ENCODE measurements at regions not wholly inside any gene's neighbourhood (a gene's known extent, or its start where the extent isn't known, plus 50 kb on each side); places are given as distances from the start of the nearest gene placed in this dataset.

DNA sequence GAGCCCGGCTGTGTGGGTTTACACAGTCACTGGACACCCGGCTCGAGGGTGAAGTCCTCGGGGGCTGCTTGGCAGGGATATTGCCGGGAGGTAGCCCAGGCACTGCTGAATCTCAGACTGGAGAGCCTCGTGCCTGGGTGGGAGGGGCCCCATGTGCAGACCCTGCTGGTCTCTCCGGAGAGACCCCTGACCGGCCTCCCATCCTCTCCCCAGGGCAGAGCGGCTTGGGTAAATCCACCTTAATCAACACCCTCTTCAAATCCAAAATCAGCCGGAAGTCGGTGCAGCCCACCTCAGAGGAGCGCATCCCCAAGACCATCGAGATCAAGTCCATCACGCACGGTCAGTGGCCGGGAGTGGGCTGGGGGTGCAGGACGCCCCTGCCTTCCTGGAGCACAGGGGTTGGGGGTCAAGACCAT, 346.5 kb downstream of the SEC14L1 start:
- Histone ChIP-seq H3K18ac (ENCODE audit: low read length) (no peak overlapping the region), H2BK5ac (ENCODE audit: low read length) (no peak overlapping the region), H2BK120ac (ENCODE audit: low read depth, low read length) (no peak overlapping the region), H2BK15ac (replicated peaks; ENCODE audit: low read depth) (no peak overlapping the region), H3K23ac (ENCODE audit: low read length) (no peak overlapping the region), H3K9ac (ENCODE audit: low read length) (no peak overlapping the region), H3K27me3 (ENCODE audit: insufficient read depth, low read length, poor library complexity) (no peaks in the 10 kb centered on the region), H3K36me3 (ENCODE audit: control insufficient read depth, insufficient read depth, low read length) (peaks cover 14% of the 10 kb centered on the region), H4K5ac (ENCODE audit: low read length) (no peak overlapping the region), H3K4me3 (ENCODE audit: low read length) (no peak overlapping the region), H3K4me2 (ENCODE audit: low read length) (no peak overlapping the region), H3K56ac (ENCODE audit: low read length) (no peak overlapping the region), H4K8ac (ENCODE audit: low read depth, low read length) (no peak overlapping the region), H3K79me2 (ENCODE audit: control insufficient read depth, insufficient read depth, low read length) (peaks cover 29% of the 10 kb centered on the region), H3K4ac (ENCODE audit: low read depth, low read length) (no peak overlapping the region), H3K4me1 (ENCODE audit: control insufficient read depth, low read depth, low read length) (no peaks in the 10 kb centered on the region), H2AK5ac (ENCODE audit: low read length) (no peak overlapping the region), H3K79me1 (ENCODE audit: low read length) (peaks cover 18% of the 10 kb centered on the region), H3K27ac (ENCODE audit: low read depth, low read length) (no peak overlapping the region)
- DNase-seq: no peak
- no CpG with 5 or more reads among the region's 17 CpGs for WGBS (ENCODE audit: extremely low coverage, insufficient coverage, low lambda C conversion rate)

GRCh38 chr17:77487677-77488530, 347.1 kb downstream of the SEC14L1 start:
- Histone ChIP-seq H3K36me3 (ENCODE audit: control insufficient read depth, insufficient read depth, low read length) (peaks cover 10% of the 10 kb centered on the region), H3K18ac (ENCODE audit: low read length) (no peak overlapping the region), H4K5ac (ENCODE audit: low read length) (no peak overlapping the region), H2BK5ac (ENCODE audit: low read length) (no peak overlapping the region), H3K4me1 (ENCODE audit: control insufficient read depth, low read depth, low read length) (no peaks in the 10 kb centered on the region), H2AK5ac (ENCODE audit: low read length) (no peak overlapping the region), H2BK120ac (ENCODE audit: low read depth, low read length) (no peak overlapping the region), H3K27me3 (ENCODE audit: insufficient read depth, low read length, poor library complexity) (no peaks in the 10 kb centered on the region), H3K4ac (ENCODE audit: low read depth, low read length) (no peak overlapping the region), H4K8ac (ENCODE audit: low read depth, low read length) (no peak overlapping the region), H3K23ac (ENCODE audit: low read length) (no peak overlapping the region), H3K56ac (ENCODE audit: low read length) (no peak overlapping the region), H3K79me1 (ENCODE audit: low read length) (peaks cover 17% of the 10 kb centered on the region), H3K27ac (ENCODE audit: low read depth, low read length) (no peak overlapping the region), H3K9ac (ENCODE audit: low read length) (no peak overlapping the region), H2BK15ac (replicated peaks; ENCODE audit: low read depth) (no peak overlapping the region), H3K79me2 (ENCODE audit: control insufficient read depth, insufficient read depth, low read length) (peaks cover 27% of the 10 kb centered on the region), H3K4me2 (ENCODE audit: low read length) (no peak overlapping the region), H3K4me3 (ENCODE audit: low read length) (no peak overlapping the region)
- WGBS (ENCODE audit: extremely low coverage, insufficient coverage, low lambda C conversion rate): no CpG with 5 or more reads among the region's 28 CpGs
- no peak for DNase-seq

- WGBS (ENCODE audit: extremely low coverage, insufficient coverage, low lambda C conversion rate): no CpG with 5 or more reads among the region's 25 CpGs
- Histone ChIP-seq H3K36me3 (ENCODE audit: control insufficient read depth, insufficient read depth, low read length) (peaks cover 8% of the 10 kb centered on the region), H2AK5ac (ENCODE audit: low read length) (no peak overlapping the region)
Observed at GRCh38 chr17:77488531-77489238, 347.9 kb downstream of the SEC14L1 start.

GRCh38 chr17:77489239-77489892, 348.6 kb downstream of the SEC14L1 start:
- Histone ChIP-seq H3K27me3 (ENCODE audit: insufficient read depth, low read length, poor library complexity) (no peaks in the 10 kb centered on the region), H2BK5ac (ENCODE audit: low read length) (no peak overlapping the region), H3K79me2 (ENCODE audit: control insufficient read depth, insufficient read depth, low read length) (peaks cover 13% of the 10 kb centered on the region), H2BK120ac (ENCODE audit: low read depth, low read length) (no peak overlapping the region), H3K56ac (ENCODE audit: low read length) (no peak overlapping the region), H3K18ac (ENCODE audit: low read length) (no peak overlapping the region), H3K36me3 (ENCODE audit: control insufficient read depth, insufficient read depth, low read length) (peaks cover 8% of the 10 kb centered on the region), H3K4me2 (ENCODE audit: low read length) (no peak overlapping the region), H3K4me3 (ENCODE audit: low read length) (no peak overlapping the region), H3K4me1 (ENCODE audit: control insufficient read depth, low read depth, low read length) (no peaks in the 10 kb centered on the region), H4K5ac (ENCODE audit: low read length) (no peak overlapping the region), H3K9ac (ENCODE audit: low read length) (no peak overlapping the region), H2AK5ac (ENCODE audit: low read length) (no peak overlapping the region), H2BK15ac (replicated peaks; ENCODE audit: low read depth) (no peak overlapping the region), H3K27ac (ENCODE audit: low read depth, low read length) (no peak overlapping the region), H4K8ac (ENCODE audit: low read depth, low read length) (no peak overlapping the region), H3K23ac (ENCODE audit: low read length) (no peak overlapping the region), H3K79me1 (ENCODE audit: low read length) (peaks cover 10% of the 10 kb centered on the region), H3K4ac (ENCODE audit: low read depth, low read length) (no peak overlapping the region)
- DNase-seq: no peak
- no CpG with 5 or more reads among the region's 19 CpGs for WGBS (ENCODE audit: extremely low coverage, insufficient coverage, low lambda C conversion rate)

More at GRCh38 chr17:77488531-77489238, 347.9 kb downstream of the SEC14L1 start:
- no peak overlapping the region for H4K8ac ChIP-seq (ENCODE audit: low read depth, low read length)
- no peak overlapping the region for H3K27ac ChIP-seq (ENCODE audit: low read depth, low read length)
- H2BK120ac ChIP-seq (ENCODE audit: low read depth, low read length): no peak overlapping the region
- H2BK5ac ChIP-seq (ENCODE audit: low read length): no peak overlapping the region
- H3K79me2 ChIP-seq (ENCODE audit: control insufficient read depth, insufficient read depth, low read length): peaks cover 20% of the 10 kb centered on the region
- H3K9ac ChIP-seq (ENCODE audit: low read length): no peak overlapping the region
- no peaks in the 10 kb centered on the region for H3K27me3 ChIP-seq (ENCODE audit: insufficient read depth, low read length, poor library complexity)
- no peak overlapping the region for H3K23ac ChIP-seq (ENCODE audit: low read length)
- H3K4me3 ChIP-seq (ENCODE audit: low read length): no peak overlapping the region
- no peak overlapping the region for H3K4me2 ChIP-seq (ENCODE audit: low read length)
- H3K18ac ChIP-seq (ENCODE audit: low read length): no peak overlapping the region
- H3K79me1 ChIP-seq (ENCODE audit: low read length): peaks cover 15% of the 10 kb centered on the region
- H3K4me1 ChIP-seq (ENCODE audit: control insufficient read depth, low read depth, low read length): no peaks in the 10 kb centered on the region
- DNase-seq: no peak
- no peak overlapping the region for H3K56ac ChIP-seq (ENCODE audit: low read length)
- H4K5ac ChIP-seq (ENCODE audit: low read length): no peak overlapping the region
- H2BK15ac ChIP-seq (replicated peaks; ENCODE audit: low read depth): no peak overlapping the region
- no peak overlapping the region for H3K4ac ChIP-seq (ENCODE audit: low read depth, low read length)

GRCh38 chr17:77489893-77490255, 349.1 kb downstream of the SEC14L1 start:
- no peak for DNase-seq
- no peak overlapping the region for H2BK5ac ChIP-seq (ENCODE audit: low read length)
- H4K5ac ChIP-seq (ENCODE audit: low read length): no peak overlapping the region
- H3K18ac ChIP-seq (ENCODE audit: low read length): no peak overlapping the region
- no peak overlapping the region for H3K27ac ChIP-seq (ENCODE audit: low read depth, low read length)
- peaks cover 9% of the 10 kb centered on the region for H3K79me2 ChIP-seq (ENCODE audit: control insufficient read depth, insufficient read depth, low read length)
- H3K9ac ChIP-seq (ENCODE audit: low read length): no peak overlapping the region
- no peak overlapping the region for H2BK120ac ChIP-seq (ENCODE audit: low read depth, low read length)
- no peak overlapping the region for H3K23ac ChIP-seq (ENCODE audit: low read length)
- no peak overlapping the region for H3K4me3 ChIP-seq (ENCODE audit: low read length)
- no peak overlapping the region for H3K56ac ChIP-seq (ENCODE audit: low read length)
- no peaks in the 10 kb centered on the region for H3K4me1 ChIP-seq (ENCODE audit: control insufficient read depth, low read depth, low read length)
- no peak overlapping the region for H2BK15ac ChIP-seq (replicated peaks; ENCODE audit: low read depth)
- H3K36me3 ChIP-seq (ENCODE audit: control insufficient read depth, insufficient read depth, low read length): peaks cover 8% of the 10 kb centered on the region
- no CpG with 5 or more reads among the region's 11 CpGs for WGBS (ENCODE audit: extremely low coverage, insufficient coverage, low lambda C conversion rate)
- H4K8ac ChIP-seq (ENCODE audit: low read depth, low read length): no peak overlapping the region
- H3K4ac ChIP-seq (ENCODE audit: low read depth, low read length): no peak overlapping the region
- H3K27me3 ChIP-seq (ENCODE audit: insufficient read depth, low read length, poor library complexity): no peaks in the 10 kb centered on the region
- no peak overlapping the region for H2AK5ac ChIP-seq (ENCODE audit: low read length)
- H3K79me1 ChIP-seq (ENCODE audit: low read length): peaks cover 8% of the 10 kb centered on the region
- H3K4me2 ChIP-seq (ENCODE audit: low read length): no peak overlapping the region

Data from mesendoderm (in vitro differentiated cells).